AG04450 (cell line): ENCODE measurements at regions not wholly inside any gene's neighbourhood (a gene's known extent, or its start where the extent isn't known, plus 50 kb on each side); places are given as distances from the start of the nearest gene placed in this dataset.

Experiments used
- CTCF ChIA-PET: fragments of 300-600, 350-600 bp; formaldehyde crosslinking; extraction: SDS; loops from one replicate; lab custom pipeline; 2022; ENCODE audit warnings: antibody characterized with exemption, inconsistent platforms; lab: Charles Lee
- POLR2A ChIA-PET: fragments of 350-600 bp; formaldehyde crosslinking; extraction: SDS; loops from one replicate; lab custom pipeline; 2021; ENCODE audit warnings: antibody characterized with exemption, inconsistent platforms; lab: Yijun Ruan, JAX
- DNase-seq: peaks from one replicate; pipeline ENCODE4 v3.0.0-alpha.2; 2011; ENCODE audit warnings: low read depth, low spot score
- H3K27ac ChIP-seq: one replicate; pipeline ENCODE4 v1.5.1; 2012; ENCODE audit warnings: low read depth, low read length, control low read depth
- H3K27me3 ChIP-seq: one replicate; pipeline ENCODE4 v1.6.0; 2012; ENCODE audit warnings: low read length; ENCODE audit not compliant: control insufficient read depth, insufficient read depth
- H3K4me3 ChIP-seq: 2 replicates; pipeline ENCODE4 v1.5.1; 2011; ENCODE audit warnings: mild to moderate bottlenecking, low read depth, low read length, control low read depth
- H3K9me3 ChIP-seq: 2 replicates; pipeline ENCODE4 v1.5.1; 2012; ENCODE audit warnings: low read length; ENCODE audit not compliant: control insufficient read depth, insufficient read depth
- TF ChIP-seq, protein P1 (sequence below): IDR thresholded peaks from 2 replicates; pipeline ENCODE4 v1.5.1; 2011; ENCODE audit warnings: low read depth, low read length, control low read depth, inconsistent platforms

DNA sequence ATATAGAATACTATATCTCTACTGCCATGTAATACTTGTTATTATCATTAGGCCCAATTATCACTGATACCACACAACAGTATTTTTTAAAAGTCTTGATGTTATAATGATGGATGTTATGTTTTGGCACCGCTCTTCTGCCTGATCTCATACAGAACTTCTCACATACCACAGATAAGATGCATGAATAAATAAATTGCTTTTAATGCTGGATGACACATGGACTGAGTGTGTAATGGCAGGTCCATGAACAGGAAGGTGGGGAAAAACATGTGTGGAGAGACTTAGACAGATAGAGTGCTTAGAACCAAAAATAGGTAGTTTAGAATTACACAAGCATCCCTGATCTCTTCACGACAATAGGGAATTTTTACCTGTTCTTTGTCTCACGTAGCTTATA, 258.4 kb upstream of the MARCKS start:
- ChIA-PET POLR2A (no interaction called here), CTCF (no interaction called here)
- TF ChIP-seq, protein P1, sequence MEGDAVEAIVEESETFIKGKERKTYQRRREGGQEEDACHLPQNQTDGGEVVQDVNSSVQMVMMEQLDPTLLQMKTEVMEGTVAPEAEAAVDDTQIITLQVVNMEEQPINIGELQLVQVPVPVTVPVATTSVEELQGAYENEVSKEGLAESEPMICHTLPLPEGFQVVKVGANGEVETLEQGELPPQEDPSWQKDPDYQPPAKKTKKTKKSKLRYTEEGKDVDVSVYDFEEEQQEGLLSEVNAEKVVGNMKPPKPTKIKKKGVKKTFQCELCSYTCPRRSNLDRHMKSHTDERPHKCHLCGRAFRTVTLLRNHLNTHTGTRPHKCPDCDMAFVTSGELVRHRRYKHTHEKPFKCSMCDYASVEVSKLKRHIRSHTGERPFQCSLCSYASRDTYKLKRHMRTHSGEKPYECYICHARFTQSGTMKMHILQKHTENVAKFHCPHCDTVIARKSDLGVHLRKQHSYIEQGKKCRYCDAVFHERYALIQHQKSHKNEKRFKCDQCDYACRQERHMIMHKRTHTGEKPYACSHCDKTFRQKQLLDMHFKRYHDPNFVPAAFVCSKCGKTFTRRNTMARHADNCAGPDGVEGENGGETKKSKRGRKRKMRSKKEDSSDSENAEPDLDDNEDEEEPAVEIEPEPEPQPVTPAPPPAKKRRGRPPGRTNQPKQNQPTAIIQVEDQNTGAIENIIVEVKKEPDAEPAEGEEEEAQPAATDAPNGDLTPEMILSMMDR, result no peak
- H3K27me3 ChIP-seq, result no peaks in the 10 kb centered on the region
- no peaks in the 10 kb centered on the region for H3K9me3 ChIP-seq
- no peak overlapping the region for H3K27ac ChIP-seq
- no peak overlapping the region for H3K4me3 ChIP-seq
- DNase-seq, result no peak

DNA sequence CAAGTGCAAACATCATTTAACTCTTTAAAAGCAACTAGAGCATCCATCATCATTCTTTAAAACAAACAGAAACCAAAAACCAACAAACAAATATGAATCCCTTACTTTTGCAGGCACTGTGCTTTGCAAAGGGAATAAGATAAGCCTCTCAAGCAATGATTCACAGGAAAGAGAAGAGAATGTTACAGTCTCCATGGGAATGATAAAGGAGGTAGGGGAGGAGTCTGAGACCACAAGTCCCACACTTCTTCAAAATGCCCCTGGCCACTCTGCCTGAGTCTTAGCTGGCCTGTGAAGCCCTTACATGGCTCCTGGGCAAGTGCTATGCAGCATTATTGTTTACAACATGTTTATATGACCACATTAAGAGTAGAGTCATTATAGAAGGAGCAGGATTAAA, 257.7 kb upstream of the MARCKS start:
- H3K27ac ChIP-seq, result no peak overlapping the region
- ChIA-PET POLR2A (no interaction called here), CTCF (interaction anchor here (0.6 kb wide), 1 partner anchor 52 kb away, joined by 3 read pairs; no protein-coding TSS in a partner anchor)
- H3K27me3 ChIP-seq, result no peaks in the 10 kb centered on the region
- DNase-seq, result no peak
- no peak overlapping the region for H3K4me3 ChIP-seq
- H3K9me3 ChIP-seq, result no peaks in the 10 kb centered on the region
- TF ChIP-seq, protein P1, result no peak

DNA sequence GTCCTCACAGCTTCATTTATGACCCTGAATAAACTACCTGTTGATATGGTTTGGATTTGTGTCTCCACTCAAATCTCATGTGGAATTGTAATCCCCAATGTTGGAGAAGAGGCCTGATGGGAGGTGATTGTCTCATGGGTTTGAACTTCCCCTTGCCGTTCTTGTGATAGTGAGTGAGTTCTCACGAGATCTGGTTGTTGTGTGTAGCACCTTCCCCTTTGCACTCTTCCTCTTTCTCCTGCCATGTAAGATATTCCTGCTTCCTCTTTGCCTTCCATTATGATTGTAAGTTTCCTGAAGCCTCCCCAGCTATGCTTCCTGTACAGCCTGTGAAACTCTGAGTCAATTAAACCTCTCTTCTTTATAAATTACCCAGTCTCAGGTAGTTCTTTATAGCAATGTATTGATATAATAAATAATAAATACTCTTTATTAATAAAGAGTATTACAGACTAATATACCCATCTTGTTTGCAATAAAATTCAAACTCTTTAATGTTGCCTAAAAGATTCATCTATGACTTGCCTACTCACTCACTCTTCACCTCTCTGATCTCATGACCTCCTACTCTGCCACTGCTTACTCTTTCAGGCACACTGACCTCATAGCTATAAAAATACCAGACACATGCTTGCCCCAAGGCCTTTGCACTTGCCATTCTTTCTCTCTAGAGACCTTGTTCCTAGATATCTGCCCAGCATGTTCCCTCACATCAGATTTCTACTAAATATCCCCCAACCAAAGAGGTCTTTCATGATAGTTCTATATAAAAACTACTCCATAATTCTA, 256.4 kb upstream of the MARCKS start:
- POLR2A ChIA-PET, result no interaction called here

DNA sequence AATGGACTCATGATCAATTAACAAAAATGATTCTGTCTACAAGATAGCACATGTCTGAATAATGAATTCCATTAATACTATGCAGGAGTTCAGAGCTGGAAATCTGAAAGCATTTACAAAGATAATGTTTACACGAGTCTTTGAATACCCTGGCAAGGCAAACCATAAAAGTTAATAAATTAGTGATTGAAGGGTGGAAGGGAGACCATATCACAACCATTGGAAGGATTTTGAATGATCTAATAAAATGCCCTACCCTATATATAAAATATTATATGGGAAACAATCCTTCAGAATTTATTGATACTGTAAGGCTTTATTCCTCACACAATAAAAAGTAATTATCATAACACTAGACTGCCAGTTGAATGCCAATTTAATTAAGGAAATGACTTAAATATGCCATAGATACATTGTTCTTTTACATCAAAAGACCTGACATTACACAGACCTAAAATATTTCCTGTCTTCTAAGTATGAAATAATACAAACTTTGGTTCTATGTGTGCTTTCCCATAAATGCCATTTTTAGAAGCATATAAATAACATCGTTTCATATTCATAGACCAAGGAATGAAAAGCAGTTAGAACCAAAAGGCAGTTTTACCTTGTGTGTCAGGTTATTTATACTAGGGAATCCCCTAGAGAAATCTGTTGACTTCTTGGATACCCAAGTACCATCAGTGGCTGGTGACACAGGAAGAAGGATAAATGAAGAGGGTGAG, 249.2 kb upstream of the MARCKS start:
- H3K4me3 ChIP-seq, result no peak overlapping the region
- H3K9me3 ChIP-seq, result no peaks in the 10 kb centered on the region
- ChIA-PET CTCF (no interaction called here), POLR2A (no interaction called here)
- no peaks in the 10 kb centered on the region for H3K27me3 ChIP-seq
- H3K27ac ChIP-seq, result no peak overlapping the region
- TF ChIP-seq, protein P1, result no peak
- no peak for DNase-seq

More for the DNA sequence above, 256.4 kb upstream of the MARCKS start:
- Histone ChIP-seq H3K27ac (no peak overlapping the region), H3K9me3 (no peaks in the 10 kb centered on the region), H3K27me3 (no peaks in the 10 kb centered on the region), H3K4me3 (no peak overlapping the region)
- DNase-seq, result no peak
- TF ChIP-seq, protein P1, result no peak
- CTCF ChIA-PET, result no interaction called here

DNA sequence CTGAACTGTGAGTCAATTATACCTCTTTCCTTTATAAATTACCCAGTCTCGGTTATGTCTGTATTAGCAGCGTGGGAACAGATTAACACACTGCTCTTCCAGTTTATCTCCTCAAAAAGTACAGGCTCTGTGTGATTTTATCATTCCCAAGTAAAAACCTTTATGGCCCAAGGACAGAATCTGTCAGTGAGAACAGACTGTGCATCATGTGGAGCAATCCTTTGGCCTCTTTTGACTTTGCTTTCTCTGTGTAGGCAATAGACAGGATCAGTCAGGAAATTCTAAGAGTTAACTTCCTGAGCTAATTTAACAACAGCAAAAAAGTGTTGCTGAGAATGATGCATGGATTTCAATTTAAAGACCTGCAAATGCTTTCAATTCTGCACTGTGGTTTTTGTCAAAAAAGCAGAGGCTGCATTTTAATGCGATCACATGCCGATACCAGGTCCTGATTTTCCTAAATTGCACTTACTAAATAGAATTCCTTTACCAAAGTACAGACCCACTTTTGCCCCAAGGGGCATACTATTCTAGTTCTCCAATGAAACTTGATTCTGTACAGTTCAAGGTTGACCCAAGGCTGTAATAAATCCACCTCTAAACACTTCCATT, 246.7 kb upstream of the MARCKS start:
- CTCF ChIA-PET, result no interaction called here
- POLR2A ChIA-PET, result no interaction called here
- no peak for DNase-seq
- TF ChIP-seq, protein P1, result no peak
- Histone ChIP-seq H3K9me3 (no peaks in the 10 kb centered on the region), H3K27ac (no peak overlapping the region), H3K27me3 (no peaks in the 10 kb centered on the region), H3K4me3 (no peak overlapping the region)
